NCI-H187 treated with DMSO at 0.1 percent for 48 hours (cell line): ENCODE measurements at regions not wholly inside any gene's neighbourhood (a gene's known extent, or its start where the extent isn't known, plus 50 kb on each side); places are given as distances from the start of the nearest gene placed in this dataset.

ENCODE experiments used
- DNase-seq: peaks from one replicate; lab custom pipeline; 2025; lab: John Stamatoyannopoulos, UW

DNA sequence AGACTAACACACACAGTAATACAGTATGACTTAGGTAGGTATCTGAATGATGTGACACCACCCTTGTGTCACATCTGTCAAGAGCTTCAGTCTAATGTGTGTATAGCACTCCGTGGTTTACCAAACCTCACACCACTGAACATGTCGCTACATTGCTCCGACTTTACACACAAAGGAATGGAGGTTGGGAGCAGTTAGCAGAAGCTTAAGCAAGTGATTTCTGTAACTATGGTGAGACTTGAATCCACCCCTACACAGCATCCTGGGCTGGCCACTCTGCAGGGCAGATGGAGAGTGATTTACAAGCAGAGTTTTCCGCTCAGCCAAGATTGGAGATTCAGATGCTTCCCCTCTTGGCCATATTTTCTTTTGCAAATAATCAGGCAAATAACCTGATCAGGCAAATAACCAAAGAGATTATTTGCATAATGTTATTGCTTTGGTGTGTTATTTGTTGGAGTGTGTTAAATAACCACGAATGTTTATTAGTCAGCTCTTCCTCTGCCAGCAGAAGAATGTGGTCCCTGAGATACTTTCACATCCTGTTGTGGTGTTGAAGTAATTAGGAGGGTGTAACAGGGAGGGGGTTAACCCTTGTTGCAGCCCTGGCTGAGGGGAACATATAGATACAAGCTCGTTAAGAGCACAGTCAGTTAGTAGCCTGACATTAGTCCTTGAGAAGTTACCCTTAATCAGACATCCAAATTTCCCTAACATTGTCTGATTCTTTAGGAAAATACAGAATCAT is 92.8 kb downstream of the SNX18 start:
- DNase-seq: no peak

DNA sequence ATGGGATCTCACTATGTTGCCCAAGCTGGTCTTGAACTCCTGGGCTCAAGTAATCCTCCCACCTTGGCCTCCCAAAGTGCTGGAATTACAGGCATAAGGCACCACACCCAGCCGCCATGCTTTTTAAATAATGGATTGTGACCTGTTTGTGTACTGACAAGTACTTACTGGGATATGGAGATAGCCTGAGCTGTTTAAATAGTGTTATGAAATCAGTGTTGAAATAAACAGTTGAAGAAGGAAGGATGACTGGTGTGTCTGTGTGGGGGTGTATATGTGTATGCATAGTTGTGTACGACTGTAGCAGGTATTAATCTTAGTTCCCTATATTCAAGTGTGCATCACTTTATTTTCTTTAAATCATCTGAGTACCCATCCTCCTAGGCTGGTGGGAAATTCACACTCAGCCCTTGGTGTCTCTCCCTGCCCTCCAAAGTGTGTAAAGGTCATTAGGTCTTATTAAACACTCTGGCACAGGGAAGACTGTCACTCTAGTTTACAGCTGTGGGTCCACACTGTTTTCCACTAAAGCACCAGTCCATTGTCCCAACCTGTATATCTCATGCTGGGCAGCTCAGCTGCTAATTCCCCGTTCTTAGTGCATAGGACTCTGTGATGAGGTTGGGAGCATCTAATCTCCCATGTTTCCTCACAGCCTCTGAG is 91.0 kb downstream of the SNX18 start:
- DNase-seq: no peak

DNA sequence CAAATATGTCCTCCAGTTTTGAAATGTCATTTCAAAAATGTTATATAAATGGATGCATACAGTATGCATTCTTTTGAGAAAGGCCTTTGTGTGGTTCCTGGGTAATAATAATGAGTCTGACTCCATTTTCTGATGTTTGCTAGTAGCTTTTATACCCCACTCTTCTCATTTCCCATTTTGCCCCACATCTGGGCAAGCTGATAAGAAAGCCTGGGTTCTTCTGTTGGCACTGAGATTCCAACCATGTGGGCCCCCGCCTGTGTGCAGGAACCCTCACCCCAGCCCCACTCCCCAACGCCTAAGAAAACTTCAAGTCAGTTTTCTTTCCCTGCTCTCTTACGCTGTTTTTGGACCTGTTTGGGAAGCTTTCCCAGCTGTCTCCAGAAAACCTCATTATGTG is 89.4 kb downstream of the SNX18 start:
- no peak for DNase-seq

DNA sequence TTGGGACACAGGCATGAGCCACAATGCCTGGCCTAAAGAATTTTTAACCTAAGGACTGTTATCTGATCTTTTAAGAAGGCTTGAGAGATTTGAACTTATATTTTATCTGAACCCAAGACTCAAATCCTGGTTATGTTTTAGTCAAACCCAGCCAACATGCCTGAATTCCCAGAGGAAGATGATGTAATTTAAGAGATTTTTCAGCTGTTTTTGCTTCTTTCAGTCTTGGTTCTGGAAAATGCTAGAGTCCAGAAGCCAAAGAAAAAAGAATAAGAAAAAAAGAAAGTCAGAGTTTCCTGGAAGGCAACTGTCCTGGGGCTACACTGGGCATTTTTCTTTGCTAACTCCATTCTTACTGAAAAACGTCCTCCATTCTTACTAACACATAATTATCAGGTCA is 85.8 kb downstream of the SNX18 start:
- DNase-seq: no peak

DNA sequence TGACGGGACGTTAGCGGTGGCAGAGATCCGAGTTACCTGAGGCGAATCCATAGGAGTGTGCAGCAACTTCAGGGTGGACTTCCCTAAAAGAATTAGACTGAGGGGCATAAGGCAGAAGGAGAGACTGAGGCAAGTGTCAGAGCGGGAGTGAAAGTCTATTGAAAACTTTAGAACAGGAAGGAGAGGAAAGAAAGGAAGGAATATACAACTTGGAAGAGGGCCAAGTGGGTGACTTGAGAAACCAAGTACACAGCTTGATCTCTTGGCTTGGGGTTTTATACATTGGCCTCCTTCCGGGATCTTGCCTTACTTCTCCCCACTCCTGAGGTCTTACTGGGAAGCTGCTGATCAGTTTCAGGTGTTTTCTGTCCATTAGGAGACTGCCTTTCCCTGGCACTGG is 84.9 kb downstream of the SNX18 start:
- no peak for DNase-seq

DNA sequence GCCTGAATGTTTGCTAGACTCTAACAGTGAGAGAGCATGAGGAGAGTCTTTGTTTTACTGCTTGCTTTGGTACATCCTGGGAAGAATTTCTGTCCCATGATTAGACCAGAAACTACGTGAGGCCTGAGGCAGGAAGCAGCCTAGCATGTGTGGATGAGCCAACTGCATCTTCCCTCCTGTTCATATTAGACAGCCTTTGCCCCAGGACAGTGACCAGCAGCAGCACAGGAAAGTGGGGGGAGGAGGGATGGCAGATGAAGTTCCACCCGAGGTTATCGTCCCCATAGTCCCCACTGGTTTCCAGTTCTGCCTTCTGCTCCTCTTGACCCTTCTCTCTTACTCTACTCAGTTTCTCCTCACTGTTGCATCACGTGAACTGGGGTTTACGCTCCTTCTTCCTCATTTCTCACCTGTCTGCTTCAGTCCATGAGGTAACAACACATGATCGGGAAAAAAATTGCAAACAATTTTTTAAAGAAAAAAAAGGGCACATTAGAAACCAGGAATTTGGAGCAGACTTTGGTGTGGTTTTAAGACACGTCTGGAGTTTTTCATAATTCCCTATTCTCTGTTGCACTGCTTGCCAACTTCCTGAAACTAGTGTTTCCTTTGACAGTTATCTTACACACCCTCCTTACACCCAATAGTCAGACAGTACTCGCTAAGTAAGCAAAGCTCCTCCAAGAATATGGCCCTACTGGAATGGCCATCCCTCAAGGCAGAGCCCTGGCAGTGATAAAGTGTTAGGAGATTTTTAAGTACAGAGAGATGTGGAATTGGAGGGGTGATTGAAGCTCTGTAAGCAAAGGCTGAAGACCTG is 84.1 kb downstream of the SNX18 start:
- DNase-seq: no peak
